GM21390 (cell line): ENCODE measurements at regions not wholly inside any gene's neighbourhood (a gene's known extent, or its start where the extent isn't known, plus 50 kb on each side); places are given as distances from the start of the nearest gene placed in this dataset.

Experiments
- ATAC-seq: cut with Tn5 transposase; IDR thresholded peaks from one replicate; pipeline ENCODE4 v1.9.1; 2021; ENCODE audit not compliant: unreplicated experiment

GRCh38 chr1:157194731-157195520 is 56.7 kb upstream of the ETV3 start:
- ATAC-seq: no peak

GRCh38 chr1:157193702-157194391 is 55.7 kb upstream of the ETV3 start:
- ATAC-seq: no peak

GRCh38 chr1:157193219-157193618 is 55.0 kb upstream of the ETV3 start:
- ATAC-seq: no peak

GRCh38 chr1:157189986-157190982 is 52.1 kb upstream of the ETV3 start:
- no peak for ATAC-seq

DNA sequence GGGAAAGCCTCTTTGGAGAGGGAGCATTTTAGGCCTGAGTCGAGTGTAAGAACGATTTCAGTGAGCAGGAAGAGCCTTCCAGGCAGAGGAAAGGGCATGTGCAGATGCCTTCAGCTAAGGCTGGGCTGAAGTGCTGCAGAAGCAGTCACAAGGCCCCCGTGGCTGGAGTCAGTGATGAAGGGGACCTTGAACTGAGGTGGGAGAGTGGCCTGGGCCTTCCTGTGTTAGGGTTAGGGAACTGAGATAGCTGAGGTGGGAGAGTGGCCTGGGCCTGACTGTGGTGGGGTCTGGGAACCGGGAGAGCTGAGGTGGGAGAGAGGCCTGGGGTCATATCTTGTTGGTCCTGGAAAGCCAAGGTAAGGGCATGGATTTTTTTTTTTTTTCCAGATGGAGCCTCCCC is 50.9 kb upstream of the ETV3 start:
- ATAC-seq: no peak
